GM11168 (cell line): ENCODE measurements at regions not wholly inside any gene's neighbourhood (a gene's known extent, or its start where the extent isn't known, plus 50 kb on each side); places are given as distances from the start of the nearest gene placed in this dataset.

Source experiments
- in situ Hi-C: fragments of 300-500 bp; cut with MboI; formaldehyde crosslinking; loops from one replicate; pipeline ENCODE4 v1.12.0; 2022; ENCODE audit warnings: low sequenced_read_pairs; ENCODE audit not compliant: unreplicated experiment

DNA sequence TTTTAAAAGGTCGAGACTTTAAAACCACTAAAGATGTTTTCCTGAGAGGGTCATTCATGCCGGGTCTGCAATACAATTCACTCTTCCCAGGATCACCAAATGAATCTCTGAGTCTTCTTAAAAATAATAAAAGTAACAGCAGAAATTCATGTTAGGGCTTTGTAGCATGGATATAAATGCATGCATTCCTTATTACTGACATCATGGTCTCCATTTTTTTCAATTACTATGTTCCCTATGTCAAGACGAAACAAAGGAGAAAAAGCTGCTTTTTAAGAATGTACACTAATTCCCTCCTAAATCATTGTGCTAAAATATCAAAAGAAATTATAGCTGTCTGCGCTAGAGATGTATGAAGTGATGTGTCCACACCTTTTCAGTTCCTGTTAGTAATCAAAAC is 789.9 kb upstream of the LRRC4C start:
- in situ Hi-C loops: no loop called here

DNA sequence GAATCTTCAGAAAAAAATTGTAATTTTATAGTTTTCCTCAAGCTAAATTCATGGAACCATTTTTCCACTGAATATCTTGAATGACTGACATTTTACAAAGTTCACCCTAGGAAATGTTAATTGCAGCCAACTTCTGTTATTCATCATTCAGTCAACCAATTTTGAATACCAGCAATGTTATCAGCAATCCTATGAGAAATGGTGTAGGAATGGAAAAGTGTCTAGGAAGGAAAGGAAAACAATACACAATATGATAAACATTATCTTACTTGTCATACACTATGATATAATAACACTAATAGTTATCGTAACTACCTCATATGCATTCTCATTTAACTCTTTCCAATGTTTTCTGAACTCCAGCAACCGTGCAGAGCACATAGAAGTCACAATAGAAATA is 790.5 kb upstream of the LRRC4C start:
- in situ Hi-C loops: no loop called here

DNA sequence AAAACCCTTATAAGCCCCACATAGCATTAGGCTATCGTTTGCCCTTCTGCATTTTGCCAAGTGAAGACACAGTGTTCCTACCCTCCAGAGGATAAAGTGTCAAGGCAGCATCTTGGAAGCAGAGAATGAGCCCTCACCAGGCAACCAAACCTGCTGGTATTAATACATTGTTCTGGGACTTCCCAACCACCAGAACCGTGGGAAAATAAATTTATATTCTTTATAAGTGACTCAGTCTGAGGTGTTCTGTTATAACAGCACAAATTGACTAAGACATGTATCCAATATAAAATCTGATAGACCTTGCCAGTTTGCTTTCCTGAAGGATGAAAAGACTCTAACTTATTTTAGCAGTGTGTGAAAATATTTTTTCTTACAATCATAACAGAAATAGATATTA is 792.5 kb upstream of the LRRC4C start:
- in situ Hi-C loops: no loop called here

DNA sequence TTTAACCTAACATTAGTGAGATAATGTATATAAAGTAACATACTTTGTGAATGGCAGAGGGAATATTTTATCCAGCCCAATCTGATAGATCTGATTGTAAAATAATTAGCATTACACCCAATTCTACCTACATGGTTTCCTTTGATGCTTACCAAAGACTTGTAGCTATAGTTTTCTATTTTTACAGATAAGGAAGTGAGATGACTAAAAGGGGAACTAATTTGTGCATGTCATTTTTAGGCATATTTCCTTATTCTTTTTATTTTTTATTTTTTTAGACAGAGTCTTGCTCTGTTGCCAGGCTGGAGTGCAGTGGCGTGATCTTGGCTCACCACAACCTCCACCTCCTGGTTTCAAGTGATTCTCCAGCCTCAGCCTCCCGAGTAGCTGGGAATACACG is 793.7 kb upstream of the LRRC4C start:
- in situ Hi-C loops: no loop called here

DNA sequence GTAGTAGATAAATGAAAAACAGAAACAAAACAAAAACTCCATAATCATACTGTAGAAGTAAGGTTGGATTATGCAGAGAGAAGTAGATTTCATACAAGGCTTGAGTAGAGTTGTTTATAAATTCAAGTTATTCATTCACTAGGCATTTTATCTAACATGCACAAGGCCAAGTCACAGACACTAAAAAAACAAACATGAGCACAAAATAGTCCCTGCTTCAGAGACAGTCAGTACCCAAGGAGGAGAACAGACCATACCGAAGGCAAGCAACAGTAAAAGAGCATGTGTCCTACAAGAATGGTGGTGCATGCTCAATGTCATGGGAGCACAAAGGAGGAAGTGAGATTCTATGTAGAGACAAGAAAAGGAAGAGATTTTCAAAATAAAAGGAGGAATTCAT is 796.5 kb upstream of the LRRC4C start:
- in situ Hi-C loops: no loop called here

DNA sequence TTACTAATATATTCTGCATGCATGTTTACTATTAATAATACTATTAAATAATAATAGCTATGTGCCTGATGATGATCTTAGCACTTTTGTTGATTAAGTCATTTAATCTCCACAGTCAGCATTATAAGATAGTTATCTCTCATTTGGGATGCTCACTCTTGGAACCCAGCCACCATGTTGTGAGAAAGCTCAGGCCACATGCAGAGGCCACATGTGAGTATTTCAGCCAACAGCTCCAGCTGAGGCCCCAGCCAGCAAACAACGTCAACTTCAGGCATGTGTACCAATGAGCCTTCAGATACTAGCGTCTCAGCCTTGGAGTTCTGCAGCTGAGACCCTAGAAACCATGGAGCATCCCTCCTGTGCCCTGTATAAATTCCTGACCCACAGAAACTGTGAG is 798.1 kb upstream of the LRRC4C start:
- in situ Hi-C loops: no loop called here

DNA sequence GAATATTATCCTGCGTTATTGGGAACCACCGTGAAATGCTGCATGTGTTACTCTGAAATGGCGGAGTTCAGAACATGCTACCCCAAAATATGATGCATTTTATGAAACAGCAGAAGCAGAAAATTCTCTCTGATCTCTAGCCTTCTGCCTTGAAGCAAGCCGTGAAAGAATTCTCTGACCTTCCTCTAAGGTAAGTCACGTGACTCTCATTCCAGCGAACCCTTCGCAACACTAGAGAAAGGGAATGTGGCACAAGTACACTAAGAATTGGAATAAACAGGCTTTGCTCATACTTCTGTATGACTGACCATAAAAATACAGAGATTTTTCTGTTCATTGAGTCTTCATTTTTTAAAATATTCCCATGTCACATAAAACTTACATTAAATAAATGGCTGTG is 805.6 kb upstream of the LRRC4C start:
- in situ Hi-C loops: no loop called here

DNA sequence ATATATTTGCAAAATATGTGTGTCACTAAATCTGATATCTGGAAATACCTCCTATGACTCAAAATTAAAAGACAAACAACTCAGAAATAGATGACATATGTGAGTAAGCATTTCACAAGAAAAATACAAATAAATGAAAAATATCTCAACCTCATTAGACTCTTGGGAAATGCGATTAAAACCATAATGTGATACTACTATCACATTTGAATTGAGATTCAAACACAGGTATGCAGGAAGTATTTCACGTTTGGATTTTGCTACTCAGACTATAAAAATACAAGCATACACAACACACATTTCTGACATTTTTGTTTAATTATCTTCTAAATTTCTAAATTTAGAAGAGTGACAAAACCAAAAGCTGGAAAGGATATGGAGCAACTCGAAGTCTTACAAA is 811.9 kb upstream of the LRRC4C start:
- in situ Hi-C loops: no loop called here

DNA sequence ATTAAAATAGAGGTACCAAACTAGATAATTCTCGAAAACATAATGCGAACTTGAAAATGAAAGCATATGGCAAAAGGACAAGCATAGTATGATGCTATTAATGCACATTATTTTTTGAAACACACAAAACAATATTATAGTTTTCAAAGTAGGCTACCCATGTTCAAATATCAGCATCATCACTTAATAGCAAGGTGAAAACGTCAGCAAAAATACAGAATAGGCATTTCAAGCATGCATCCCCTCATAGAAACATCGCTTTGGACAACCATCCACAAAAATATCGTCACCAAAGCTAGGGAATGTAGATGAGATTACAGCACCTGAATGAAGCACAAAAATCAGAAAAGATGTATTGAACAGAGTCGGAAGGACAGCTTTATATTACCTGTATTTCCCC is 814.5 kb upstream of the LRRC4C start:
- in situ Hi-C loops: no loop called here

DNA sequence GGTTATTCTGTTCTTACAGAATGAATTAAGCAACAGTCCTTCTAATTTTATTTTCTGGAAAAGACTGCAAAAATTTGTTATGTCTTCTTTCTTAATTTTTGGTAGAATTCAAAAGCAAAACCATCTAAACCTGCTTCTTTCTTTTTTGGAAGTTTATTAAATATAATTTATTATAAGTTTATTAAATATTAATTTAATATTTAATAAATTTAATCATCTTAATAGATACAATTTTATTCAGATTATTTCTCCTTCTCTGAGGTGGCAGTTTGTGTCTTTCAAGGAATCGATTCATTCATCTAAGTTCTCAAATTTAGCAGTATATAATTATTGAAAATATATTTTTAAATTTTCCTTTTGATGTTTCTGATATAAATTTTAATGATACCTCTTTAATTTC is 837.5 kb upstream of the LRRC4C start:
- in situ Hi-C loops: no loop called here

DNA sequence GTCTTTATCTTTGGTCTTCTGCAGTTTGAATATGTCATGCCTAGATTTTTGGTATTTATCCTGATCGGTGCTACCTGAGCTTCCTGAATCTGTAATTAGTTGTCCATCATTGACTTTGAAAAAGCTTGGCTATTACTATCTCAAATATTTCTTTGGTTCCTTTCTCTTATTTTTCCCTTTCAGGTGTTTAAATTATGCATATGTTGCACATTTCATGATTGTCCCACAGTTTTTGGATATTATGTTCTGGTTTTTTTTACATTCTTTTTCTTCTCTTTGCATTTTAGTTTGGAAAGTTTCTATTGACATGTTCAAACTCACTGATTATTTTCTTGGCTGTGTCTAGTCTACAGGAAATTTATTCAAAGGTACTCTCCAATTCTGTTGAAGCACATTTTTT is 840.3 kb upstream of the LRRC4C start:
- in situ Hi-C loops: no loop called here

DNA sequence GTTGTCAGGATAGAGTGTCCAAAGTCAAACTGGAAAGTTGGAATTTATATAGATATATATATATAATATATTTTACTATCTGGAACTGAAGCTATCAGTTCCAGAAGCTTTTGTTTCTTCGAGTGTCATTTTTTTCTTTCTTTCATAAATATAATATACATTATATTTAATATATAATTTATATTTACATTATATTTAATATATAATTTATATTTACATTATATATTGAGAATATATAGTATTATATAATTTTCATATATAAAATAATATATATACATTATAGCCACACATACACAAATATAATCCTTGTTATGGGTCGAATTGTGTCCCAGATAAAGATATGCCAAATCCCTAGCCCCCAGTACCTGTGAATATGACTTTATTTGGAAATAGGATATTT is 842.3 kb upstream of the LRRC4C start:
- in situ Hi-C loops: no loop called here

DNA sequence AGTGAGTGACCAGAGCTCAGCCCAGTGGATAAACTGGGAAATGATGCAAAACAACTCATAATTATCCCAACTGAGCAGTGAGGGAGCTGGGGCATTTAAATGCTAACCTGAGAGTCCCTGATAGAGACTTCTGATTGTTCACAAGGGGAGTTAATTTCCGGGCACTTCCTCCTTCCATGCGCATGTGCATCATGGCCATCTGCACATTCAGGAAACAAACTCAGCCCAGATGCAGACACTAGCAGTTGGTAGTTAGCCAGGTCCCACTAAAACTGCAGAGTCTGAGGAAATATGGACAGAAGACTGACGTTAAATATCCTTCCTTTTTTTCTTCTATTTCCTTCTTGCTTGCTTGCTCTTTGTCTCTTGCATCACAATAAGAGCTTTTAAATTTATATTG is 852.1 kb upstream of the LRRC4C start:
- in situ Hi-C loops: no loop called here

DNA sequence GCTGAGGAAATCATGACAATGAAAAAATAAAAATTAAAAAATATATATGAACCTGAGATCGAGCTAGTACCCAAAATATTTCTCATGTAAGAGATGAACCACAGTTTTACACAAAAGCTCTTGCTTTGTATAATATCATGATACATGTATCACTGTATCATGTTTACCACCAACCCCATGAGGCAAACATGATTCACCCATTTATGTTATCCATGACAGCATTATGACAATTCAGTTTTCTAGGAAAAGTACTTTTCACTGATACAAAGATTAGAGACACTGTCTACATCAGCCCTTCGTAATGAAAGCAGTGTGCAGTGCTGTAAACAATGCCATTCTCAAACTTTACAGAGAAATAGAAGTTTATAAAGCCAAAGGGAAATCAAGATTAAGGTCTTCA is 852.5 kb upstream of the LRRC4C start:
- in situ Hi-C loops: no loop called here

DNA sequence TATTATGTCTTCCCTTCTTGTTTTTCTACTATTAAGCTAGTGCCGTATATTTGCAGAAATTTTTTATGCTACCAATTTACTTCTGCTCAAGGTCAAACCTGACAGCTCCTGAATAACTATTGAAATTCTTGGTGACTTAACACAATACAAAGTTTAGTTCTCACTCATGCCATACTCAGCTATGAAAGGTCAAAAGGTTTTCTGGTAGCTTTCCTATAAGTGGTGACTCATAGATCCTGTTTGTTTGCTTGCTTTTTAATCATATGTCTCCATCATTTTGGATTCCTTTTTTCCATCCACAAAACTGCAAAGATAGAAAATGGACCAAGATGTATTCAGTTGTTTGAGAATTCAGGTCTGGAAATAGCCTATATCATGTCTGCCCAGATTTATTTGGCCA is 855.8 kb upstream of the LRRC4C start:
- in situ Hi-C loops: no loop called here

DNA sequence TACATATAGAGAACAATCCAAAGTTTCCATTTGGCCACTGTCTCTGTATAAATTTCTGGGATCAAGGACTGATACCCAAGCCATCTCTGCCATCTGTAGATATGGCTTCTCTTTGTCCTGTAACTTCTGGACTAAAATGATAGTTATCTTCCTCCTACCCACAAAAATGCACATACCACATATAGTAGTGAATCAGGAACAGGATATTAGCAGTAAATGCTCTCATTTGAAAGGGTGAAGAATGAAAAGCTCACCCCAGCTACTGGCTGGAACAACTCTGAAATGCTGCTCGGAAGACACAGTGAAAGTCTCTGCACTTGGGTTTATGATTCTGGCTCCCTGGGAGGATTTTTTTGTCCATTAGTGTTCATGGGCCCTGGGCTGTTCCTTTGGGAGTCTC is 856.4 kb upstream of the LRRC4C start:
- in situ Hi-C loops: no loop called here

DNA sequence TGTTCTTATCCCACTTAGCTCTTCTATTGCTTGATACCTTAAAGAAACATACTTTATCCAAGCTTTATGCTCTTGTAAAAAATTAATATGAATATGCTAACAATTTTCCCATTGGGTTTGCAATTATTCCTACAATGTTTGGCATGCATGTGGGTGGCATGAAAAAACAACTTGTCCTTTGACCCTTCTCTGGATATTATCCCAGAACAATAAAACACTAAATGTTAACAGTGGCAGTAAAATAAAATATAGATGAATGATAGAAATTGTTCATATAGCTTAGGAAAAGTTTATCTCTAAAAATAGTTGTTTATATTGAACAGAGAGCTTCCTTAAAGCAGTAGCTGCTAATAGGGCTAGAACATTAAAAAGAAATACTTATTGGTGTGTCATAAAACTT is 860.5 kb upstream of the LRRC4C start:
- in situ Hi-C loops: no loop called here

DNA sequence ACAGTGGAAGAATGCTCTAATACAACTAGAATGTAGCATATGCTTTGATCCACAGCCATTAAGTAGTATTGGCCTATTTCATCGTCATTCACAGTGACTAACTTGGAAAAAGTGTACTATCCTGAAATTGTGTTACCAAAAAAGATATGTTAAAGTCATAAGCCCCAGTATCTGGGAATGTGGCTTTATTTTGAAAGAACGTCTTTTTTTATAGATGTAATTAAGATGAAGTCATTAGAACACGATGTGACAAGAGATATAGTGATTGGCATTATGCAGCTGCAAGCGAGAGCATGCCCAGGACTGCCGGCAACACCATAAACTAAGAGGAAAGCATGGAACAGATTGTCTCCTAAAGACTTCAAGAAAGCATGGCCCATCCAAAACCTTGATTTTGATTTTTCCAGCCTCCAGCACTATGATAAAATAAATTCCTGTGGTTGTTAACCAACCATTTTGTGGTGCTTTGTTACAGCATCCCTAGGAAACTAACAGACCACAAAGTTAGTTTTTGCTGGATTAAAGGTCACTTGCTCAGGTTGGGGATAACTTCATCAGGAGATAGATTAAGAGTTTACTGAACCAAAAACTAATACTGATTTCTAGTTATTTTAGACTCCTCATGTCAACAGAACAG is 870.6 kb upstream of the LRRC4C start:
- in situ Hi-C loops: no loop called here

DNA sequence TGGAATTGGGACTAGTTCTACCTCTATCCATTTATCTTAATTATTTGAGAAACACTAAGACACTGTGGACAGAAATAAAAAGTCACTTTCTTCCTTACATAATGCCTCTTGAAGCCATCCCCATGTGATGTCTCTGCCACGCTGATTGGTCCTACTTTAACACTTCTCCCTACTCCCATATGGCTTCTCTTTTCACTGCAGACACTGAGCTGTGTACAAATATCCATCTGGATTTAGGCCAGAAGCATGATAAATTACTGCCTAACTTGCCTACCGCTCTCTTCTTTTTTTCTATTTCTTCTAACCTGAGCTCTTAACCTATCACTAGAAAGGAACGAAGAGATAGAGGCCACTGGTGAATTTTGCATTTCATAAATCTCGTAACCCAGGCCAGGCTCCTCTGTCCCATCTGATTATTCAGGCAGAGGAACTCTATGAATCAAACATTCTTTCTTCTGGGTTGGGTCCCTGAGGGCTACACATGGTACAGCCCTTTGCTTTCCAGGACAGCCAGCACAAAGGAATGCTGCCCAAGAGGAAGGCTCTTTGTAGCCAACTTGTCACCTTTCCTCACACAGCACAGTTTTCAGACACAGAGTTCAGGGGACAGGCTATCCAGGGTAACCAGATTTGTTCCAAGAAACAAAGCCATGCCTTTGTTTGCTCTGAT is 878.5 kb upstream of the LRRC4C start:
- in situ Hi-C loops: no loop called here

DNA sequence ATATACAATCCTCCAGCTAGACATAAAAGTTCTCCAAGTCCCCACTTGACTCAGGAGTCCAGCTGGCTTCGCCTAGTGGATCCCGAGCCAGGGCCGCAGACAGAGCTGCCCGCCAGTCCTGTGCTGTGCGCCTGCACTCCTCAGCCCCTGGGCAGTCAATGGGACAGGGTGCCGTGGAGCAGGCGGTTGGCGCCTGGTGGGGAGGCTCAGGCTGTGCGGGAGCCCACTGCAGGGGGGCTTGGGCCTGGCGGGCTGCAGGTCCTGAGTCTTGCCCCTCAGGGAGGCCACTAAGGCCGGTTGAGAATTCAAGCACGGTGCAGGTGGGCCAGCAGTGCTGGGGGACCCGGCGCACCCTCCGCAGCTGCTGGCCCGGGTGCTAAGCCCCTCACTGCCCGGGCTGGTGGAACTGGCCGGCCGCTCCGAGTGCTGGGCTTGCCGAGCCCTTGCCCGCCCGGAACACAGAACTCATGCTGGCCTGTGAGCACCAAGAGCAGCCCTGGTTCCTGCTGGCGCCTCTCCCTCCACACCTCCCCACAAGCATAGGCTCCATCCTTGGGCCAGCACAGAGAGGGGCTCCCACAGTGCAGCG is 884.8 kb upstream of the LRRC4C start:
- in situ Hi-C loops: no loop called here

DNA sequence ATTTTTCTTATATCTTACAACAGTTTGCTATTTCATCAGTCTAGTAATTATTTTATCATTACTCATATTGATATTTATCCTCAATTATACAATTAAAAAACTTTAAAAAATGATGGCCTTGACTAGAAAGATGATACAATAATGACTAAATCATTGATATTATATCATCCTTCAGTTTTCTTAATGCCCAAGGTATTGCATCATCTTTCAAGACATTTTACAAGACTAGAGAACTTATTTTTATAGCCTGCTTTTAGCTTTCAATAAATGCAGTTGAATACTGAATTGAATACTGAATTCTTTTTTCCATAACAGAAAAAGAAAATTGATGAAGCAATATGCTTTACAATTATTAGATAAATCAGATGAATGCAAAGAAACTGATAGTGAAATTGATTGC is 886.5 kb upstream of the LRRC4C start:
- in situ Hi-C loops: no loop called here

DNA sequence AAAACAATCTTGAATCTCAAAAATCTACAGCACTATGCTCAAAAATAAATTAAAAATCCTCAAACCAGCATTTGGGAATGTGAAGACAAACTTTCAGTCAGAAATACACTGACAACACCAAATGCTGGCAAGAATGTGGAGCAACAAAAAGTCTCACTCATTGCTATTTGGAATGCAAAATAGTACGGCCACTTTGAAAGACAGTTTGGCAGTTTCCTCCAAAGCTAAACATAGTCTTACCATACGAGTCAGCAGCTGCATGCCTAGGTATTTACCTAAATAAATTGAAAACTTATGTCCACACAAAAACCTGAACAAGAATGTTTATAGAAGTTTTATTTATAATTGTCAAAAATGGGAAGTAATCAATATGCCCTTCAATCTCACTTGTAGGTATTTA is 904.2 kb upstream of the LRRC4C start:
- in situ Hi-C loops: no loop called here
